ENCODE measurements at regions not wholly inside any gene's neighbourhood (a gene's known extent, or its start where the extent isn't known, plus 50 kb on each side); places are given as distances from the start of the nearest gene placed in this dataset.

DNA sequence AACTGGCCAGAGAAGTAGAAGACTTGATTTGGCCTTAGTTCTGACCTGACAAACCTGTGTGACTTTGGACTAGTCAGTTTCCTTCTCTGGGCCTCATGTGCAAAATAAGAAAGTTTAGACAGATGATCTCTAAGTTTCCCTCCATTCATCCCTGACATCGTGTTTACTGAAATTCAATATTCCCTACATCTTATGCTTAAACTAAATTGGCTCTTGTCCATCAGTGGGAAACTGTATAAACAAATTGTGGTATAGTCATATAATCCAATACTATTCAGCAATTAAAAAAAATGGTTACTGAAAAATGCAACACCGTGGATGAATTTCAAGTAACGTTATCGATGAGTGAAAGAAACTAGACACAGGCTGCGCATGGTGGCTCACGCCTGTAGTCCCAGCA lies 64.4 kb upstream of the HRH1 start:
- no peak for DNase-seq

DNA sequence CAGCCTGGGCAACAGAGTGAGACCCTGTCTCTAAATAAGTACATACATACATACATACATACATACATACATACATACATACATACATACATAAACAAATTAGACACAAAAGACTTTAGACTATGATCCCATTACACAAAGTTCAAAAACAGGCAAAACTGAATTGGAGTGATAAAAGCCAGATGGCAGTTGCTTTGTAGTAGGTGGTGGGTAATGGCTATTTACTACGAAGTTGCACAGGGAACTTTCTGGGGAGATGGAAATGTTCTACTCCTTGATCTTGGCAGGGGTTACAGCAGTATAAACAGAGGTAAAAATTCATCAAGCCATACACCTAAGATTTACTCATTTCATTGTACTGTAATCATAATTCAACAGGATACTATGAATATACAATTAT lies 63.7 kb upstream of the HRH1 start:
- DNase-seq: no peak

DNA sequence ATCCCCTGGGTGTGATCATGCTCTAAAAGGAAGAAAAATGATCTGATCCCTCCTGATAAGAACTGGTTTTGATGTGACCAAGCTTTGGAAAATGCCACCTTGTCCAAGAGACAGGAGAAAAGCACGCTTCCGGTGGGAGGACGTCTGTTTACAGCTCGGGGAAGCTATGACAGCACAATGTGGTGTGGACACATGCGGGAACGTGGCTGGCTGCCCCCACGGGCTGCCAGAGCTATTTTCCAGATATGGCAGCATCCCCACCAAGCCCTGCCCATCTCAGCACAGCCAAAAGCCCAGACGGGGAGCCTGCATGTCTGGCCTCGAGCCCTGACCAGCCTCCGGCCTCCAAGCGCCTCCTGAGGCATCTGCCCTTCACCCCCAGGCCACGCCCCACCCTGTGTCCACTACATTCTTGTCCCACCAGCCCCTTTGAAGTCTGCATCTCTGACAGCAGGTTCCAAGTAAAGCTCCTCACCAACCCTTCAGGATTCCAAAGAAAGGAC lies 63.2 kb upstream of the HRH1 start:
- no peak for DNase-seq

DNA sequence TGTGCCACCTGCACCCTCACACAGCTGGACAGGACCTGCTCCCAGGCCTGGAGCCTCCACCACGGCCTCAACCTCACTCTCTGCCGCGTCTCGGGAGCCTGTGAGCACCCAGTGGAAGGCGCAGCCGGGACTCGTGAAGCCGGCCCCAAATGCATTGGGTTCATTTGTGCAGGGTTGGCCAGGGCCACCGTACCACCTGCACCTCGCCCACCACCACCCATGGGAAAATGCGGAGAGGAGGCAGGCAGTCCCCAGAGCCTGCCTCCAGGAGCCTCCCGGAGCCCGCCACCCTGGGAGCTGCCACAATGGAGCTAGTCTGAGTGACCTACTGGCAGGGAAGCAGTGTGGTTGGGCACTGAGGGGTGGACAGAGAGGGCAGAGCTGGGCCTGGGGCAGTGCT lies 62.5 kb upstream of the HRH1 start:
- no peak for DNase-seq

DNA sequence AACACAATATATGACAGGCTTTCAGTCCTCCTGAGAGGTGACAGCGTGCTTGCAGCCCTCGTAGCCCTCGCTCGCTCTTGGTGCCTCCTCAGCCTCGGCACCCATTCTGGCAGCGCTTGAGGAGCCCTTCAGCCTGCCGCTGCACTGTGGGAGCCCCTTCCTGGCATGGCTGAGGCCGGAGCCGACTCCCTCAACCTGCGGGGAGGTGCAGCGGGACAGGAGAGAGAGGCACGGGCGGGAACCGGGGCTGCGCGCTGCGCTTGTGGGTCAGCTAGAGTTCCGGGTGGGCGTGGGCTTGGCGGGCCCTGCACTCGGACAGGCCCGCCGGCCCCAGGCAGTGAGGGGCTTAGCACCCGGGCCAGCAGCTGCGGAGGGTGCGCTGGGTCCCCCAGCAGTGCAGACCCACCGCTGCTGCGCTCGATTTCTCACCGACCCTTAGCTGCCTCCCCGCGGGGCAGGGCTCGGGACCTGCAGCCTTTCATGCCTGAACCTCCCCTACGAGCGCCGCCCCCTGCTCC lies 60.4 kb upstream of the HRH1 start:
- DNase-seq: no peak

DNA sequence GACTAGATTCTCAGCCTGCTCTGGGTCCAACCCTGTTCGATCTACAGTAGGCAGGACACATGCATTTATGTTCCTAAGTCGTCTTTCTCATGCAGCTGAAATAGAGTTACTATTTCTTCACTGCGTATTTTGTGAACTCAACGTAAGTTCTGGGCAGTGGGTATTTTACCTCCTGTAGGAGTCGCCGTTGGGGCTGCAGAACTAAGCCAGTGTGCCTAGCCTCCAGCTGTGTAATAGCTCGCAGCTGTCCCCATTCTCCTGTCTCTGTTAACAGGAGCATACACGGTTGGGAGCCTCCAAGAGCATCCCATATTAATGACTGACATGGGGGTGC lies 58.4 kb upstream of the HRH1 start:
- no peak for DNase-seq

DNA sequence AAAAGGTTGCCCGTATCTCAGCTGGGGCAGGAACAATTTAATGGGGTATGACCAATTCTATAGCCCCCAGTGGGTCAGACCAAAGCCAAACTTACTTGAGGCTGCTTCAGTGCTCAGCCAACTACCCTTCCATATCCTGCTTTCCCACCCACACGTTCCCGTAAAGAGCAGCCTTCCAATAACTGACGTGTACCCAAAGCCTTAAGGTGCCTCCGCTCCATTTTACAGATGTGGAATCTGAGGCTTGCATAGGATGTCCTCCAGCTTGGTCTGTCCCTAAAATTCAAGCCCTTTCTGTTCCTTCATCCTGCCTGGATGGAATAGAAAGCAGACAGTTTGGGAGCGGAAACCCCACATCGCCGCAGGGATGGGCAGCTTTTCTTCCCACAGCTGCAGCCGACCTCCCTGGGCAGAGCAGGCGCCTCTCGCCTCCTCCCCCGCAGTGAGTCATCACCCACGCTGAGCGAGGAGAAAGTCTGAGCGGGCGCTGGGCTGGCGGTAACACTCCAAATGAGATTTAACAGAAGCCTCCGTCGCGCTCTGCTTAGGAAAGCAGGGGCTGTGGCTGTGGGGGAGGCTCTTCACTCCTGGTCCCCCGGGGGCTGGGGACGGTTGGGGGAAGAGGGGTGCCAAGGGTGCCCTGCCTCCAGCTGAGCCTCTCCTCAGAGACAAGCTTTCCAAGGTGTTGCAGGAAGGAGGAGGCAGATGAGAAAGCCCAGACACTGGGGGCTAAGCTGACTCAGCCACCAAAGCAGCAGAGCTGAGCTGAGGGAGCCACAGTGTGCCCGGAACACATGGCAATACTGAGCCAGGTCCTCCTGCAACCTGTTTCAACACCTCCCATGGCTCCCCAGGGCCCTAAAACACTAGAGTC lies 57.8 kb upstream of the HRH1 start:
- peak; percentile 87 for DNase-seq

DNA sequence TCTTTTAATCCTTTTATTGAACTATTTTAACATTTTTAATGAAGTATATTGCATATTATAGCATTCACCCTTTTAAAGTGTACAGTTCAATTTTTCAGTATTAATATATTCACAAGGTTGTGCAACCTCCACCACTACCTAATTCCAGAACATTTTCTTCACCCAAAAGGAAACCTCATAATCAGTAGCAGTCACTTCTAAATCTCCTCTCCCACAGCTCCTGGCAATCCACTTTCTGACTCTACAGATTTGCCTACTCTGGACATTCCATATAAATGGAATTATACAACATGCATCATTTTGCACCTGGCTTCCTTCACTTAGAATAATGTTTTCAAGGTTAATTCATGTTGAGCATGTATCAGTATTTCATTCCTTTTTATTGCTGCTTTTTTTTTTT lies 55.0 kb upstream of the HRH1 start:
- DNase-seq: no peak
